Umbilical cord (tissue), 1 donor: ENCODE measurements at regions not wholly inside any gene's neighbourhood (a gene's known extent, or its start where the extent isn't known, plus 50 kb on each side); places are given as distances from the start of the nearest gene placed in this dataset.
A peak's percentile ranks its signal among the peaks of the same experiment; 100 is the strongest.
"Not testable (repeated sequence)": the region's sequence is repeated elsewhere in the genome, so short reads cannot be mapped to it uniquely, and the experiment has no call there.

Experiments
- DNase-seq: peaks from one replicate; pipeline ENCODE4 v3.0.0-alpha.2; 2015; ENCODE audit warnings: low spot score

DNA sequence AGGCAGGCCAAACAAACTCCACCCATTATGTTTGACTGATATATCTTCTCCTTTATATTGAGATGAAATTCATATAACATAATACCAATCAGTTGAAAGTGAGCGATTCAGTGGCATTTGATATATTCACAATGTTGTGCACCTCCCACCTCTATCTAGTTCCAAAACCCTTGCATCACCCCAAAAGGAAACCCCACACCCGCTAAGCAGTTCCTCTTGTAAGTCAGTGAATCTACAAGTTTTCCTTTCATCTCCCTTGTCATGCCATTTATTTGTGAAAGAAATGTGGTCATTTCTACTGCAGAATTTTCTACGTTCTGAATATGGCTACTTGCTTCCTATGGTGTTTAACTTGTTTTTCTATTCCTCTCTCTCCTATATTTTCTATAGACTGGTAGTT, 99.4 kb upstream of the PTPN3 start:
- no peak for DNase-seq

- DNase-seq, result no peak
These were observed 101.0 kb upstream of the PTPN3 start for GRCh38 chr9:109599131-109599530.

GRCh38 chr9:109599711-109600110, 101.6 kb upstream of the PTPN3 start:
- no peak for DNase-seq

DNA sequence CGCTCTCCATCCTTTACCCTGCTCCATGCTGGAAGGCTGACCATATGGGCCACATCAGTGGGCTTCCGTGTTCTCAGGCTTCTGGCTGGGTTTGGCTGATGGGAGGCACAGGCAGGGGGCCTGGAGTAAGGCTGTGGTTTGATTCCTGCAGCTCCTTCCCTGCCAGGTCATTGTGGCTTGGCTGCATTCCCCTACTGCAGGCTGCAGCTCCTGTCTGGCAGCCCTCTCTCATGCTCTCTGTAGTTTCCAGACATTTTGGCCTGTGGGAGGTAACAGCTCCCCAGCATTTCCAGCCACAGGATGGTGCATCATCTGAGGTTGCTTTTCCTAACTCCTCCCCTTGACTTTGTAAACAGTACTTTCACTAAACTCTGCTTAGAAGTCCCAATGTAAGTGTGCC, 102.0 kb upstream of the PTPN3 start:
- peak; percentile 29 for DNase-seq

DNA sequence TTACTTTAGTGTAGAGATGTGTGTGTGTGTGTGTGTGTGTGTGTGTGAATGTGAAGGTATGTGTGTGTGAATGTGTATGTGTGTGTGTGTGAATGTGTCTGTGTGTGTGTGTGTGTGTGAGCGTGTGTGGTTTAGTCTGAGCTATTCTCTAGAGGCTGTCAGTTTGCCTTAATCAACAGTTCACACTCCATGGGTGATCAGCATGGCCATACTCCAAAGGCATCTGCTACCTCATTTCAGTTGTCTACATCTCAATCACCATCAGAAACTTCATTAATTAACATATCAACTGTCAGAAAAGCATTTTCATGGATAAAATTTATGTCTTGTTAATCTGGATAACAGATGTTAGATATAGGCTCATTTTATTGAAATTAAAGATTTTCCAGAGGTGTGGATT, 103.1 kb upstream of the PTPN3 start:
- no peak for DNase-seq

GRCh38 chr9:109602987-109603386, 104.9 kb upstream of the PTPN3 start:
- no peak for DNase-seq

DNA sequence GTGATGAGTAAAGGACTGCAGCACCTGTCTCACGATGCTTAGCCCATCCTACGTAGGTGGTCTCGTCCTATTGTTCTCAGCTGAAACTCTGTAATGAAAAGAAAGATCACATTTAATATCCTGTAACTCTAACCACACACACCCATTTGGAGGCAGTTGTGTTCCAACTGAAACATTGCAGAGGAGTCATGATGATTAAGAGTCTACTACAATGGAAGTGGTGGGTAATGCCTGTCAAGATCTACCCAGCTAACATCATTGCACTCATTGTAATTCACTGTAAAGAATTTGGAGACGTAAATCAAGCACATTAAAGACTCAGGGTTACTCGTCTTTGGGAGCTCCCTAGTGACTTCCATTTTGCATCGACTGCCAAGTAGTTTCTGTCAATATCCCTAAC, 106.0 kb upstream of the PTPN3 start:
- DNase-seq, result no peak

GRCh38 chr9:109604781-109605180, 106.7 kb upstream of the PTPN3 start:
- no peak for DNase-seq

DNA sequence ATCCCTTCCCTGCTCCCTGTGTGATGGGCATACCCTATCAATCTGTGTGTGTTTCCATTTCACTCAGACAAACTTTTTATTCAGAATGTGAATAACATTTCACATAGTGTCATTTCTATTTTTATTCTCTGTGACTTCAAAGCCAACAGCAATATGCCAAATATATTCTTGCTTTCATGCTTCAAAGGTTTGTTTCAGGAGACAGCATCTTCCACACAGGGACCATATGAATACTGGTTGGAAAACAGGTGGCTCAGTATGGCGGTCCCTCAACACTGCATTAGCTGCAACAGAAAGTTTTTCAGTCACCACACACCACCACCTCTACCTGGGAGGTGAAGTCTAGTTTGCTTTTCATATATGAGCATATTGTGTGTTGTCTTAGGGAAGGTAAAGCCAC, 111.0 kb upstream of the PTPN3 start:
- DNase-seq, result no peak

DNA sequence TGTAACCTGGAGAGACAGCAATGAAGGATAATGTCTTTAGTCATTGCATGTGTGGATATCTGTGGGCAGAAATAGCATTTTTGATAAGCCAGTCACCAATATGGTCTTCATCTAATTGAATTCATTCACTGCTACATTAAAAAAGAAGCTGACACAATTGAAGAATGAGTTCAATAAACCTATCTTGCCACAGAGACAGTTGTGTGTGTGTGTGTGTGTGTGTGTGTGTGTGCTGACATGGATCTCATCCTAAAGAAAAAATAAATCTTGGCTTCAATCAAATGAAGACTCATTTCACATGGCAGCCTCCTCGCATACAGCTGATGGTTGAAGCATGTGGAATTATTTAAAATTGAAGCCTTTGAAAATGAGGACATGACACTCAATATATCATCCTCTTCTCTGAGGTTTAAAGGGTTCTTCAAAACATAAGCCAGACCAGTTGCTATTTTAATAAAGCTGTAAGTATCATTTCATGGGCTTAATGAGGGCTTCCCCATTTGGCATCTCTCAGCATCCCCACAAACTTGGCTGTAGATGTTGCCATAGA, 118.5 kb upstream of the PTPN3 start:
- DNase-seq, result no peak

GRCh38 chr9:109619310-109619709, 121.2 kb upstream of the PTPN3 start:
- no peak for DNase-seq

DNA sequence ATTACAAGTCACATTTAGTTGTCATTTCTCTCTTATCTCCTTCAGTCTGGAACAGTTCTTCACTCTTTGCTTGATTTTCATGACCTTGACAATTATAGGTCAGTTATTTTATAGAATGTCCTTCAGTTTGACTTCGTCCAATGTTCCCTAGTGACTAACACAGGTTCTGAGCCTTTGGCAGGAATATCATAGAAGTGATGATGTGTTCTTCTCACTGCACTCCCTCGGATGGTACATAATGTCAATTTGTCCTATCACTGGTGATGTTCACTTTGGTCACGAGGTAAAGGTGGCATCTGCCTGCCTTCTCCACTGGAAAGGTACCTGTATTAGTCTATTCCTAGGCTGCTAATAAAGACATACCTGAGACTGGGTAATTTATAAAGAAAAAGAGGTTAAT, 126.0 kb upstream of the PTPN3 start:
- DNase-seq, result no peak

GRCh38 chr9:109624896-109625295, 126.8 kb upstream of the PTPN3 start:
- DNase-seq, result peak; percentile 13

- DNase-seq, result peak; percentile 6
These were observed 128.9 kb upstream of the PTPN3 start for GRCh38 chr9:109627042-109627441.

GRCh38 chr9:109629615-109630014, 131.5 kb upstream of the PTPN3 start:
- no peak for DNase-seq

DNA sequence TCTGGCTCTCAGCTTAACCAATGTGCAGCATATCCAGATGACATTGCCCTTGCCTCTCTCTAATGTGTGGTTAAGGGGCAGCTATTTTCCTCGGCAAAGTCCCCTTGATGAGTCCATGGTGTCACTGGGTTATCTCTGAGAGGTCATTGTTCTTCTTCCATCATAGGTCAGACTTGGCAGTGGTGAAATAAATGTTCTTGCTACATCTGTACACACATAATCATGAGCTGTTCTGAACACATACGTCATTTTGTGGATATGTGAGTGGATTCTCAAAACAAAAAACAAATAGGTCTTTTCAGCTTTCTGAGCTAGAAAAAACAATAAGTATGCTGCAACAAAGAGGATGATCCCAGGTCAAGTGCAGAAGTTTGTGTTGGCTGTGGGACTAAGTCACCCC, 134.7 kb upstream of the PTPN3 start:
- no peak for DNase-seq

DNA sequence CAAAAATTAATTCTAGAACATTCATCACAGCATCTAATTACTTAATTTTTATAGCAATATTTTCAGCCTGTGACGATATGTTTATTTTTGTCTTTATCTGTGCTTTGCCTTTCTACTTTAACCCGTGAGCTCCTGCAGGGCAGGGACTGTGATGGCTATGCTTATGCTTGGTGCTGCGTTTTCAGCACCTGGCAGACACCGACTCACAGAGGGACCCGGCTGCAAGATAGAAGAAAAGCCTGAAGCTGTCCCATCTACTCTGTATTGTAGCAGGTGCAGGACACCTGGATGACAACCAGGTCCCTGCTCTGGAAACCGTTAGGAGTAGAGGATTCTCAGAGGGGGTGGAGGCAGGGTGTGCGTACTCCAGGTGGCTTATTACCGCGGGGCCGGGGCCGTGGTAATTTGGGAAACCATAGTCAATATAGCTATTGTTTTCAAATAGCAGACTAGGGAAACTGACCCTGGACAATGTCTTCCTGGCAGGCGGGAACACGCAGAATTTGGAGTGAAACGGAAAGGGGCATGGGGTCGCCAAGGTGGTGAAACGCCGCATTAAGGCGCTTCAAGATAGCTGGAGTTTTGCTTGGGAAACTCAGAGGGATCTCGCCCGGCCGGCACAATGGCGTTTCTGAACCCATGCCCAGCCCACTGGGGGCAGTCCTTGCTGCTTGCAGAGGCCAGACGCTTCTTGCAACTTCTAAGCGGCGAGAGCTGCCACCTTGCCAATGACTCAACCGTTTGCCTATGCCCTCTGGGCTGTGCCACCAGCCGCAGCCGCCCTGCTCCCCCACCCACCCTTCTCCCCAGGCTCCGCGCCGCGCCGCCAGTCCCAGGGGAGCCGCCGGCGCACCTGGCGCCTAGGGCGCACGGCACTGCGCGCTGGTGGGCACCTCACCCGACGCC, 140.1 kb upstream of the PALM2AKAP2 start:
- peak; percentile 33 for DNase-seq

GRCh38 chr9:109640580-109641371, 139.2 kb upstream of the PALM2AKAP2 start:
- peak; percentile 57 for DNase-seq

DNA sequence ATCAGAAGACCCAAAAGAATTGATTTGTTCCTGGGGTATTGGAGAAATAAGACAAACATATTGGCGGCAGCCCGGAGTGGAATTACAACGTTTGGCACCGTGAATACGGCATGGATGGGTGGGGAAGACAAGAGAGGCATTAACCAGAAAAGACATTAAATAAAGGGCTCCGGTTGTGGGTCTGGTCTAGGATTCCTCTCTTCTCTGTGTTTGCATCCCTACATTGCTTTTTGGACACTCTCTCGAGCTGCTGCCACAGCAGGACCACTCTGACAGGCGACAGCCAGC, 138.7 kb upstream of the PALM2AKAP2 start:
- no peak for DNase-seq

- DNase-seq, result no peak
These were observed 127.9 kb upstream of the PALM2AKAP2 start for GRCh38 chr9:109652112-109652511.

DNA sequence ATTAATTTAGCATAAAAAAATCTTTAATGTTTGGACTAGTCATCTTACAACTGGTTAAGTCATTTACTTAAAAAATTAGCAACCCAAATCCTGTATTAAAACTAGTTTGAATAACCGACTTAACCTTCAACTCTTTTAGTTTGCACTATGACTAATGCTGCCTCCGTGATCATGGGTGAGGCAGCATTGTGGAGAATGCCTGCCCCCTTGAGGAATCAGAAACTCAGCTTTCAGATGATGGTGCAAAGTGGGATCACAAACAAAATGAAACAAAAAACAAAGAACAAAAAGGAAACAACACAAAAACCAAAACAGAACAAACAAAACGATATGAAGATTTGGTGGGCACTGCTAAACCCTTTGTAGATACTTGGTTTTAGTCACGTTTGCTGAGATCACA, 127.0 kb upstream of the PALM2AKAP2 start:
- DNase-seq, result peak; percentile 53

DNA sequence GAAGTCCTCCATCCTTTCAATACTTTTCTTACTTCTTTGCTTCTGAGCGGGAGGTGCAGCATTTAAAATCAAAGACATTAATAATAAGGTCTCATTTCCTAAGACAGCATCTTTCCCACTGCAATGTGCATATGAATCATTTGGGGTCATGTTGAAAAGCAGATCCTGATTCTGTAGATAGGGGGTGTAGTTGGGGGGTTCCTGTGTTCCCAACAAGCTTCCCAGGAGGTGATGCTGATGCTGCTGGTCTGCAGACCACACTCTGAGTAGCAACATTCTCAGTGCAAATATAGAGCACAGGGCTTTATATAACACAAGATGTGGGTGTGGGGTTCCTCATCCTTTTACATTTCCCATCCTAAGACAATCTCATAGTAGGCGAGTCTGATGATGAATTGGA, 126.5 kb upstream of the PALM2AKAP2 start:
- no peak for DNase-seq

DNA sequence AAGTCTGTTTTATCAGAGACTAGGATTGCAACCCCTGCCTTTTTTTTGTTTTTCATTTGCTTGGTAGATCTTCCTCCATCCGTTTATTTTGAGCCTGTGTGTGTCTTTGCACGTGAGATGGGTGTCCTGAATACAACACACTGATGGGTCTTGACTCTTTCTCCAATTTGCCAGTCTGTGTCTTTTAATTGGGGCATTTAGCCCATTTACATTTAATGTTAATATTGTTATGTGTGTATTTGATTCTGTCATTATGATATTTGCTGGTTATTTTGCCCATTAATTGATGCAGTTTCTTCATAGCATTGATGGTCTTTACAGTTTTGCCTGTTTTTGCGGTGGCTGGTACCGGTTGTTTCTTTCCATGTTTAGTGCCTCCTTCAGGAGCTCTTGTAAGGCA, 116.0 kb upstream of the PALM2AKAP2 start:
- not testable (repeated sequence) for DNase-seq
